GM18861 (cell line): ENCODE measurements at regions not wholly inside any gene's neighbourhood (a gene's known extent, or its start where the extent isn't known, plus 50 kb on each side); places are given as distances from the start of the nearest gene placed in this dataset.

Experiments
- ATAC-seq: cut with Tn5 transposase; IDR thresholded peaks from one replicate; pipeline ENCODE4 v1.9.1; 2021; ENCODE audit not compliant: unreplicated experiment

GRCh38 chr6:71420693-71421328, 132.2 kb downstream of the OGFRL1 start:
- ATAC-seq = peak; percentile 98

GRCh38 chr6:71421611-71422010, 133.0 kb downstream of the OGFRL1 start:
- no peak for ATAC-seq

GRCh38 chr6:71430018-71430417, 141.4 kb downstream of the OGFRL1 start:
- no peak for ATAC-seq

- no peak for ATAC-seq
These were observed 144.8 kb downstream of the OGFRL1 start for GRCh38 chr6:71433441-71433840.

GRCh38 chr6:71444222-71444621, 155.6 kb downstream of the OGFRL1 start:
- no peak for ATAC-seq

GRCh38 chr6:71446057-71446456, 157.4 kb downstream of the OGFRL1 start:
- no peak for ATAC-seq

- no peak for ATAC-seq
These were observed 157.9 kb downstream of the OGFRL1 start for GRCh38 chr6:71446470-71446869.

GRCh38 chr6:71452697-71453370, 164.2 kb downstream of the OGFRL1 start:
- no peak for ATAC-seq

- ATAC-seq = no peak
These were observed 164.7 kb downstream of the OGFRL1 start for GRCh38 chr6:71453371-71453706.

- no peak for ATAC-seq
These were observed 165.4 kb downstream of the OGFRL1 start for GRCh38 chr6:71454056-71454455.

GRCh38 chr6:71457929-71458328, 169.3 kb downstream of the OGFRL1 start:
- no peak for ATAC-seq

- no peak for ATAC-seq
These were observed 170.6 kb downstream of the OGFRL1 start for GRCh38 chr6:71459162-71459561.

GRCh38 chr6:71460933-71461332, 172.3 kb downstream of the OGFRL1 start:
- no peak for ATAC-seq

- no peak for ATAC-seq
These were observed 174.4 kb downstream of the OGFRL1 start for GRCh38 chr6:71463061-71463460.

GRCh38 chr6:71465096-71465495, 176.5 kb downstream of the OGFRL1 start:
- no peak for ATAC-seq

GRCh38 chr6:71466362-71466761, 177.8 kb downstream of the OGFRL1 start:
- ATAC-seq = no peak

GRCh38 chr6:71468038-71468437, 179.4 kb downstream of the OGFRL1 start:
- no peak for ATAC-seq

GRCh38 chr6:71468841-71469700, 180.5 kb downstream of the OGFRL1 start:
- no peak for ATAC-seq

- no peak for ATAC-seq
These were observed 183.1 kb downstream of the OGFRL1 start for GRCh38 chr6:71471718-71472117.

- ATAC-seq = no peak
These were observed 185.3 kb downstream of the OGFRL1 start for GRCh38 chr6:71473926-71474325.

GRCh38 chr6:71474942-71475341, 186.3 kb downstream of the OGFRL1 start:
- ATAC-seq = no peak

- ATAC-seq = no peak
These were observed 187.8 kb downstream of the OGFRL1 start for GRCh38 chr6:71476371-71476770.
